GM23248 (cell line): ENCODE measurements at regions not wholly inside any gene's neighbourhood (a gene's known extent, or its start where the extent isn't known, plus 50 kb on each side); places are given as distances from the start of the nearest gene placed in this dataset.
"Not testable (repeated sequence)": the region's sequence is repeated elsewhere in the genome, so short reads cannot be mapped to it uniquely, and the experiment has no call there.

Experiments used
- EZH2 ChIP-seq: fragments of 200-600 bp; sonication (generic); IDR thresholded peaks from 2 replicates; pipeline ENCODE4 v1.6.1; 2018; ENCODE audit warnings: antibody characterized with exemption, mild to moderate bottlenecking; ENCODE audit not compliant: insufficient read depth, poor library complexity, severe bottlenecking
- EZH2phosphoT487 ChIP-seq: fragments of 200-600 bp; sonication (generic); IDR thresholded peaks from 2 replicates; pipeline ENCODE4 v1.6.1; 2018; ENCODE audit warnings: antibody characterized with exemption, moderate library complexity, mild to moderate bottlenecking, low read depth; ENCODE audit not compliant: insufficient read depth

- not testable (repeated sequence) for TF ChIP-seq EZH2, EZH2phosphoT487
These were observed 225.2 kb upstream of the ADCY2 start for GRCh38 chr5:7170785-7171184.
